NCI-H2107 treated with DMSO at 0.1 percent for 48 hours (cell line): ENCODE measurements at regions not wholly inside any gene's neighbourhood (a gene's known extent, or its start where the extent isn't known, plus 50 kb on each side); places are given as distances from the start of the nearest gene placed in this dataset.

Experiments
- DNase-seq: peaks from one replicate; lab custom pipeline; 2025; ENCODE audit not compliant: unreplicated experiment; lab: John Stamatoyannopoulos, UW

- DNase-seq, result no peak
Observed at GRCh38 chr3:106208967-106209366, 340.2 kb upstream of the CBLB start.

DNA sequence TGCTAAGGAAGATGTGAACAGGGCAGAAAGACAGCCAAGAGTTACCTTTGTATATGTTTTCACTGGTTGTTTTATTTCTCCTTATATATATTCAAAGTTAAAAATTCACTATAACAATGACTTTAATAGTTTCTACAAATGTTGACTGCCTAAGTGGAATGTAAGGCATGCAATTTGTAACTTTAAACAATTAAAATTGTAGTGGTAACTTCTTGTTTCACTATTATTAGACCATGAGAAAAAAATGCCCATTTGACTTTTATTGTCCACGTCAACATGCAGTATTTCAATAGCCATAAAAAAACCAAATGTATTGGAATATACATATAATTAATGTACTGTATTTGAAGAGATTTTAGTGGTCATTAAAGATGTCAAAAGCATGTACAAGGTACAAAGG lies 340.7 kb upstream of the CBLB start:
- DNase-seq, result no peak

DNA sequence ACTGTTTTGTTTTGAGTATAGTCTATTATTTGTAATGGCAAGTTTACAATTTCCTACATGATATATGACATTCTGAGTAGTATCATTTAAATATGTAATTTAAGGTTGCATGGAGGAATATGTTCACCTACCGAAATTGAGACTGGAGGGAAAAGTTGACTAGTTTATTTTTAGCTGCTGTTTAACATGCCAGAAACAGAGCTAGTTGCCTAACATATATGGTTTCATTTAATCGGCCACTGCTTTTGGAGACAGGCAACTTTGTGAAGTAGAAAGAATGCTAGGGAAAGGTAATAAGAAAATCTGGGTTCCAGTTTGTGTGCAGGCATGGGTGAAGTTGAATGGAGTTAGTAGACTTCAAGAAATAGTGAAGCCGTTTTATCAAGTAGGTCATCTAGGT lies 342.1 kb upstream of the CBLB start:
- no peak for DNase-seq

- DNase-seq, result no peak
Observed at GRCh38 chr3:106212665-106213222, 343.9 kb upstream of the CBLB start.

- DNase-seq, result no peak
Observed at GRCh38 chr3:106213954-106214353, 345.1 kb upstream of the CBLB start.

- no peak for DNase-seq
Observed at GRCh38 chr3:106214641-106215040, 345.8 kb upstream of the CBLB start.

DNA sequence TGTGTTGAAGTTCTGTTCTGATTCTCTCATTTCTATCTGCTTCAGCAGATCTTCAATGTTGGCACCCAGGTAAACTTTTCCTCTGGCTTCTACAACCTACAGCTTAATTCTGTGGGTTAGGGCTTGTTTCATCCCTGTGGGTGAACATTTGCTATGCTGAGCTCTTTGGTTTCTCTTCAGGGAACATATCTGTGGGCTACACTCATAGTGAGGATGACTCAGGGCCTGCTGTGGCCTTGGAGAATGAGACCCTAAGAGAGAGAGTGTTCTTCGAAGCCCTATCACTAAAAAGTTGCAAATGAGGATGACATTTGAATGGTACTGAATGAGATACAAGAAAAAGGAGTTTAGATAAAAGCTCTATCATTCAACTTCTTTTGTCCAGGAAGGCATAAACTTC lies 346.2 kb upstream of the CBLB start:
- no peak for DNase-seq

- DNase-seq, result no peak
Observed at GRCh38 chr3:106217745-106218144, 348.9 kb upstream of the CBLB start.

- DNase-seq, result no peak
Observed at GRCh38 chr3:106227068-106227467, 358.3 kb upstream of the CBLB start.

- DNase-seq, result no peak
Observed at GRCh38 chr3:106228271-106228670, 359.5 kb upstream of the CBLB start.

GRCh38 chr3:106229495-106230278 lies 360.9 kb upstream of the CBLB start:
- DNase-seq, result no peak

DNA sequence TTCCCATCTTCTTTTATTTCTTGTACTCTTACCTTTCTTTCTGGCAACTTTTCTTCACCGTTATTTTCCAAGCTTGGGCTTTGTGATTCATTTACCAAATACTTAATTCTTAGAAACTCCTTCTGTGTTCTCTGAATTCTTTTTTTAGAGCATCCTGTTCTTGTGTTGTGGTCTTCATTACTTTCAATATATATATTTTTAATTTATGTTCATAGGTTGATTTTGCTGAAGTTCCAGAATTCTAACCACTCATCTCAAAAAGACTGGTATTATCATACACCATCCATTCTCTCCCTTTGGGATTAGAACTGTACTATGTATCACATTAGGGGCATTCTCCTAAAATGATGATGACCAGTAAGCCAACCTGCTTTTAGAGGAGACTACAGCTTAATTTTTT lies 362.3 kb upstream of the CBLB start:
- no peak for DNase-seq

- no peak for DNase-seq
Observed at GRCh38 chr3:106232956-106233355, 364.1 kb upstream of the CBLB start.

- DNase-seq, result no peak
Observed at GRCh38 chr3:106239195-106239697, 370.4 kb upstream of the CBLB start.

DNA sequence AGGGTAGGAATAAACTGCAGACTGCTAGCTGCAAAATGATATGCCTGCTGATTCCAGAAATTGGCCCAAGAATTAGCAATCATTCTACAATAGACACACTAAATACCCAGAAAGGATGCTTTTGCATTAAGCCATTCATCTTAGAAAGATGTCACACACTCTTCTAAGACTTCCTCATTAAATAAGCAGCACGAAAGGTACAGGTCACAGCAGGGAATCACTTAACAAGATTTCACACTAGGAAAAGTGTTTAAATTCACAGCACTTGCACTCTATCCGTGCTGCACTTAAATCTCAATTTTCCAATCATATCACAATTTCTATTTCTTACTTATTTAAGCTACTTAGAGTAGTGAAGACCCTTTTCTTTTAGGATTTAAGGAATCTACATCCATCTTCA lies 372.8 kb upstream of the CBLB start:
- no peak for DNase-seq

- no peak for DNase-seq
Observed at GRCh38 chr3:106242781-106243180, 374.0 kb upstream of the CBLB start.

DNA sequence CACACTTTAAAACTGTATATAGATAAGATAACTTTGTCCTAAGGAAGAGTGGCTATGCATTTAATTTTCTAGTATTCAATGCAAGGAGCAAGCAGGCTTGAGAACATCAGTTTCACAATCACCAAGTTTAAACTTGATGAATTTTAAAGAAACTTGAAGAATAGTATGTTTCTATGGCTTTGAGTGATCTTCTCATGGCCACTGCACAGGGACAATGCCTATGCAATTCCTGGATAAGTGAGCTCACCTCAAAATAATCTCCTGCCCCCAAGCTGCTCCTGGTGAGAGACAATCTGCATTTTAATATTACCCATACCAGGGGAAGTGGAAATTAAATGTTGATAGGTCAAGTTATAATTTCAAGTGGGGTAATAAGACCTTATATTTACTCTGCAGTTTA lies 376.6 kb upstream of the CBLB start:
- DNase-seq, result no peak

DNA sequence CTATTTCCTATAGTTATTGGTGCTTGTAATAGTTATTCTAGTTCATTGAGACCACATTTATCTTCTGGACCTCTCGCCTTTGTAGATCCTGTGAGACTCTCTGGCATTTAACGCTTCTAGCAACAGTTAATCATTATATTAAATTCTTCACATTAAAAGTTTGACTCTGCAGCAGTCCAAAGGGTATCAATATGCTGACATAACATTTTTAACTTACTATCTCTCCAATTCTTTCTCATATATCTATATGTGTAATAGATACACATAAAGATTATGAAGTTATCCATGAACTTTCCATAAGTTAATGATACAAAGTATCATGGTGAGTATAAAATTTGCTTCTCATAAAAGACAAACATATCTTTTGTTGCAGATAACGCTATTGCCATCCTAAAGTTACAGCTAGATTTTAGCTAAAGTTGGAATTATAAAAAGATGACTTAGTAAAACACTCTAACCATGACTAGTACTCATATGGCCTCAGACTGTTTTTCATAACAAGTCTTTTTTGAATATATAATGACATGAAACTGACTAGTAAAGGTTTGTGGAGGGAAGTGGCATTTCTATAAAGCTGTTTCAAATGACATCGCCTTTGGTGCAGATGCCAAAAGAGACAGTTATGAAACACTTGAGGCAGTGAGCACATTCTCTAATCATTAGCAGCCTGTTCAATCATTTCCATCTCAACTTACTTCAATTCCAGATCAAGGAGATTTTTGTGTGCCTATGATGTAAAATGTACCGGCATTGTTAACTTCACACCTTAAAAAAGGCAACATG lies 379.3 kb upstream of the CBLB start:
- DNase-seq, result no peak

DNA sequence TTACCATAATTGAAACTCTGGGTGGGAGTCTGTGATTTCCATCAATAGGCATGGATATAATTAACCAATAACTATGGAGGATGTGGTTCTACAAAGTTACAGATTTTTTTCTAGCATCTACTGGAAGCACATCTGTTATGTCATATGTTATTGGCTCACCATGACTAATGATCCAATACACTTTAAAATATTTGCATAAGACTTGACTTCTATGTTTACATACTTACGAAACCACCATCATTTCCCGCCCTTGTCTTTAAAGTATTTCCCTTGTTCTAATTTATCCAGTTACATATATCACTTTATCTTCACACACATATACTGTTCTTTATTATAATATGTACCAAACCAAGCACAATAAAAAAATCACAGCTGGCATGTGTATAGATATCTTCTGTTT lies 380.3 kb upstream of the CBLB start:
- no peak for DNase-seq

DNA sequence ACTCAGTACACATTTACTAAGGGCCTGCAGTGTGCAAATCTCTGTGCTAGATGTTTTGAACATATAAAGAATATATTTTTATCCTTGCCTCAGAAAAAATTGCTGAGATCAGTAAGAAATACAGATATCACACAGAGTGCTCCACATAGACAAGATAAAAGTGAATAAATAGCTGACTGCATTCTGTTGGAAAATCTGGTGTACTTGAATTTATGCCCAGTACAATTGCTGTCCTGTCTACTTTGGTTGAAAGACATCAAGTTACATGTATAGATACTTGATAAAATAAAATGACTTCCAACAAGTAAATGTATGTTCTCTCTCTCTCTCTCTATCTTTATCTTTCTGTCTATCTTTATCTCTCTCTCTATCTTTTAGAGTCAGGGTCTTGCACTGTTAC lies 381.2 kb upstream of the CBLB start:
- no peak for DNase-seq

GRCh38 chr3:106251160-106251892 lies 382.5 kb upstream of the CBLB start:
- DNase-seq, result no peak
